ACHN (cell line): ENCODE measurements at regions not wholly inside any gene's neighbourhood (a gene's known extent, or its start where the extent isn't known, plus 50 kb on each side); places are given as distances from the start of the nearest gene placed in this dataset.

Source experiments
- DNase-seq: peaks from one replicate; pipeline ENCODE4 v3.0.0-alpha.2; 2015
- in situ Hi-C: cut with HindIII; loops from 2 replicates; pipeline ENCODE4 v1.10.0; 2017; ENCODE audit warnings: low sequenced_read_pairs, low pct_ligation_motif_present, low pct_unique_long_range_greater_than_20kb

DNA sequence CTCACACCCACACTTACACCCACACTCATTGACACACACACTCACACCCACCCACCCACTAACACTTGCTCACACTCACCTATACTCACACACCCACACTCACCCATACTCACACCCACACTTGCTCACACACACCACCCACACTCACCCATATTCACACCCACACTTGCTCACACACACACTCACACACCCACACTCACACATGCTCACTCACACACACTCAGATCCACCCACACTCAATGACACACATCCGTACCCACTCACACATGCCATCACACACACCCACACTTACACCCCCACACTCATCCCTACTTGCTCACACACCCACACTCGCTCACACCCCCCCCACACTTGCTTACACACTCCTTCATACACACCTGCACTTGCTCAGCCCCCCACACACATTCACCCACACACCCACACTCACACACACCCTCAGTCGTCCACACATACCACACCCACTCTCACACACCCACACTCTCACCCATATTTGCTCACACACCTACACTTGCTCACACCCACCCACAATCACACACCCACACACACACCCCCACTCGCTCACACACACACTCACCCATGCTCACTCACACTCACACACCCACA lies 321.1 kb upstream of the N4BP1 start:
- no peak for DNase-seq
- in situ Hi-C loops = no loop called here

DNA sequence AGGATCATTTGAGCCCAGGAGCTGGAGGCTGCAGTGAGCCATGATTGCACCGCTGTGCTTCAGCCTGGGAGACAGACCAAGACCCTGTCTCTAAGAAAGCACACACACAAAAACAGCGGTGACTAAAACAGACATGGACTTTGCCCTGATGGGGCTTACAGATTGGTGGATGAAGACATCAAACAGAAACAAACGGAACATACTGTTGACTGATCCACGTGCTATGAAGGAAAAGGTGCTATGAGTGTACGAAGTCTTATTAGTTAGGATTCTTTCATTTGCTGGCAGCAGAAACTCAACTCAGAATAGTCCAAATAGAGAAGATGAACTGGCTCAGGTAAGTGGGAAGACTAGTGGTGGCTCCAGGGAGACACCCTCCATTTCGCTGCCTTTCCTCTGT lies 309.8 kb upstream of the N4BP1 start:
- no peak for DNase-seq
- in situ Hi-C loops = no loop called here

DNA sequence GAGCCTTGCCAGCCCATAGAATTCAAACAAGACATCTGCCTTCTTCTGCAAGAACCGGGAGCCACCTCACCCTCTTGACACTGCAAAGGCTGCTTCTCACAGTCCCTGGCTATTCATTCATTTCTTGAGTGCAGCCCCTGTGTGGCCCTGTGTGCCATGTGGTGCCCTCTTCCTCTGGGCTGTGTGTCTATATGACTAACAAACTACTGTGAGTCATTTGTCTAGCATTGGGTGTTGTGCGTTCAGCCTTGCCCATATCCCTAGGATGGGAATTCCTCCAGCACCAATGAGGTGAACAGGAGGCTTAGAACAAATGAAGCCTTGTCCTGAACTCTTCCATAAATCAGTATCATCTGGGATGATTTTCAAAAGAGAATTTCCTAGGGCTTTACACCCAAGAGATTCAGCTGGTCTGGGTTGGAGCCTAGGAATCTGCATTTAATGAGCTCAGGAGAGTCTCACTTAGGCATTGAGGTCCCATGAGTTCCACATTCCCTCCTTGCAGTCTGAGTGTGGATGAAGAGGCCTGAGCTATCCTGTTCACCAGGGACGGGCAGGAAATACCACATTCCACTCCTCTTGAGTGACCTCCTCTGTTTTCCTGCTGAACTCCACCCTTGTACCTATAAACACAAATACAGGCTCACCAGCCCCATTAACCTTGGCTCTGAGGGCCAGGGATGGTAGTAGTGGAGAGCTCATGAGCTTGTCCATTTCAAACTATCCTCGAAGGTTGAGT lies 308.7 kb upstream of the N4BP1 start:
- in situ Hi-C loops = no loop called here

DNA sequence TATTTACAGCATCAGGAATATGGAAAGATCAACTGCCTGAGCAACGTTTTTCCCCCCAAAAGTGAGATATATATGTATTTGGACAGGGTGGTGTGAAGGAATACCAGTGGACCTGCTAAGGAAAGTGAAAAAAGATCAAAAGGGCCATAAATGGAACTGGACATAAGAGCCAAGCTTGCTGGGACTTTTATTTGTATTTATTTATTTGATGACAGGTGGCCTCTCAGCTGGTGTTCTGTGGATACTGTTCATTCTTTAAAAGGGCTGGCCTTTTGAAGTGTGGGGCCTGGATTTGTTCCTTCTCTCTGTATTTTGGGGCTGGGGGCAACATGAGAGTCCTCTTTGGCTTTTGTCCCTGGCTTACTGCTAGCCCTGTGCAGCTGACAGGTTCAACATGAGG lies 306.6 kb upstream of the N4BP1 start:
- DNase-seq = no peak

More for the DNA sequence above, 308.7 kb upstream of the N4BP1 start:
- DNase-seq = peak; percentile 61

DNA sequence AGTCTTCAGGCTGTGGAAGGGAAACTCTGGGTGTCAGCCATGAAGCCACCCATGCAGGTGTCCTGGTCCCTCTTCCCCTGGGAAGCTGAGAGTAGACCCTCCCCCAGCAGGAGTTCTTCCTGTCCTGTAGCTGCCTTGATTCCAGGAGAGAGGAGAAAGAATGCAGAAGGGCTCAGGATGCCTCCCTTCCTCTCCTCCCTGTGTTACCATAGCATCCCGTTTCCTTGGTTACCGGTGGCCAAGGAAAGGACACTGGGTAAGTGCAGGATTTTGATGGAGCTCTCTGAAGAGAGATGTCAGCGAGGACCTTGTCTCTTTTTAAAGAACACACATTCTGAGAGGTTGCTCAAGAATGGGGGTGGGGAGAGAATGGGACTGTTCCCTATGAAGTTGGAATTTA lies 304.1 kb upstream of the N4BP1 start:
- DNase-seq = no peak
- in situ Hi-C loops = no loop called here

More for the DNA sequence above, 306.6 kb upstream of the N4BP1 start:
- in situ Hi-C loops = no loop called here

DNA sequence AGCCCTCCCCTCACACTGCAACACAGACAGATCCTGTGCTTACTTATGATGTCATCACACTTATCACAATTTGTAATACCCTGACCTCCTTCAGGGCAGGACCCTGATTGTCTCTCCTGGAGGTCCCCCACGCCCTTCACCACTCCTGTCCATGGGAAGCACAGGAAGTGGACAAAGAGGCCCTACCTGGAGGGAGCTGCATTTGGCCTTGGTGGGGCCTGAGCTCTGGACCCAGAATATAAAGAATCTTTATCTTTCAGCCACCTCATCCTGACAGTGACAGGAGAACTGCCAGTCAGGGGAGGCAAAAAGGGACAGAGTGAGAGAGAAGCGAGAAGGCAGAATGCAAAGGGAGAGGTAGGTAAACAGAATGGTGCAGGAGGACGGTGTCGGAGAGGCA lies 303.4 kb upstream of the N4BP1 start:
- in situ Hi-C loops = no loop called here
- no peak for DNase-seq

DNA sequence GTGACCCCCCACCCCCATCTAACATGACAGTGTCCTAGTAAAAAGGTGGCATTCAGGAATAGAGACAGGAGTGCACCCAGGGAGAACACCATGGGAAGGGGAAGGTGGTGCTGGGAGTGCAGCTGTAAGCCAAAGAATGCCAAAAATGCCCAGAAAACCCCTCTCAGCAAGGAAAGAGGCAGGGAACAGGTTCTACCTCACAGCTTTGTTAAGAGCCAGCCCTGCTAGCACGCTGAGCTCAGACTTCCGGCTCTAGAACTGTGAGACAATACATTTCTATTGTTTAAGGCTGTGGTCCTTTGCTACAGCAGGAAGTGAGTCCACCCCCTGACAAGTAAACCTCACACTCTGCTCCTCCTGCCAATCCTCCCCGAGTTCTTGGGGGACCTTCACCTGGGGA lies 302.4 kb upstream of the N4BP1 start:
- in situ Hi-C loops = no loop called here
- DNase-seq = no peak

DNA sequence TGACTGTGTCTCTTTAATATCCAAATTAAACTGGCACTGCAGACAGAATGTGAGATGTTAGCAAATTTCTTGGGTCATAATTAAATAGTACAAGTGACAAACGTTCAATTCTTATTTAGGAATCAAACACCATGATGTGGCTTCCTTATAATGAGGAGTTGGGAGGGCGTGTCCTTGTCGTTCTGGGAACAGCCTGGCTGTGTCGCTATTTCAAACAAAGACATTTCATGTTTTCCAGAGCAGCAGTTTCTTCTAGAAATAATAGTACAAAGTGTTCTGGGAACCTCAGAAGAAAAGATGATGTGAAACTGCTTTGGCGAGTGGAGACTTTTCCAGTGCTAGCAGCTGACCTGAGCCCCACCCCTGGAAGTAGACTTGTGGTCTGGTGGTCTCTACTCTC lies 301.7 kb upstream of the N4BP1 start:
- in situ Hi-C loops = no loop called here
- DNase-seq = peak; percentile 33

DNA sequence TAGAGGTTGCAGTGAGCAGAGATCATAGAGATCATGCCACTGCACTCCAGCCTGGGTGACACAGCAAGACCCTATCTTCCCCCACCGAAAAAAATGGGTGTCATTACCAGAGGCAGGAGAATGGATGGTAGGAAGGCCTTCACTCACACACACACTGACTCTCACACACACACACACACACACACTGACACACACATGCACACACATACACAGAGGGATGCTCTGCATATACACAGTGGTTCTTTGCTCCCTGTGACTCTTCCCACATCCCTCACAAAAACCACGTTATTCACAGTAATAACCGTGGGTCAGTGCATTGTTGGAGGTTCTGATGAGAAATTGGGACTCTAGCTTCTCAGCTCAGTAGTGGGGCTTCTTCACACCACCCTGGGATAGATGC lies 300.2 kb upstream of the N4BP1 start:
- in situ Hi-C loops = no loop called here
- no peak for DNase-seq

DNA sequence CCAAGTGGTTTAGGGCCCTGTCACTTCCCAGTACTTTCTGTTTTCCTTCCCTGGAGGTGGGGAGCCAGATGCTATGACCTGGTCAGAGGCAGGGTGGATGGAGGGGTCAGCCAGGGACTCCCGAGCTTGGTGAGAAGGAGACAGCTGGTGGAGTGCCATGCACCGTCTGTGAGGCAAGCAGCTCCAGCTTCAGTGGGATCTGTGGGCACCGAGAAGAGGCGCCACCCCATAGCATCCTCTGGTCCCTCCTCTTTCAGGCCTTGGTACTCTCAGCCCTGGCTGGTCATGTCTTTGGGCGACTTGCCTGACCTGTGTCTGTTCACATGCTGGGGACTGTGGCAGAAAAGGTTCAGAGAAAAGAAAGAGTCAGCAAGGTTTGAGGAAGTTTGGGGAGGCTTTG lies 299.3 kb upstream of the N4BP1 start:
- no peak for DNase-seq
- in situ Hi-C loops = no loop called here

DNA sequence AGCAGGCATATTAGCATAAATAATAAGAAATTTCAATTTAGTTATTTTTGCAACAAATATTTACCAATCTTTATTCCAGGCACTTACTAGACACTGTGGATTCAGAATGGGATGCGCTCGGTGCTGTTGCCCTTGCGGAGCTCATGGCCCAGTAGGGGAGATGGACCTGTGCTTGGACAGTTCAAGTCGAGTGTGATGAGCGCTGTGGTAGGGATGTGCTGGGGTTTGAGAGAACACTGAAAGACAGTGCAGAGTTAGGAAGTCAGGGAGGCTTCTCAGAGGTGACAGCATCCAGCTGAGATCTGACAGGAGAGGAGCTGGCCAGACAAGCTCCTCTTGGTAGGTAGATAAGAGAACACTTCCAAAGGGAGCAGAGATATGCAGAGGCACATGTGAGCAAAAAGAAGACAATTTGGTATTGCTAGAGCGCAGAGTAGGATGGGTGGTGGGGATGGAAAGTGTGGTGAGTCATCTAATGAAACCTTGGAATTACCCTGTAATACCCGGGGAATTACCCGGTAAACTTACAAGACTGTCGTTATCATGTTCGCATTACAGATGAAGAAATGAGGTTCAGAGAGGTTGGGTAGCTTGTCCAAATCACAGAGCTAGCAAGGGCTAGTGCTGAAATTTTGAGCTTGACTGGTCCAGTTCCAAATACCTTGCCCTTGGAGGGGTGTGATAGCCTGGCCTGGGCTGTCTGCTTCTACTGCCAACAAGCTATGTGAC lies 298.1 kb upstream of the N4BP1 start:
- in situ Hi-C loops = no loop called here
- no peak for DNase-seq

DNA sequence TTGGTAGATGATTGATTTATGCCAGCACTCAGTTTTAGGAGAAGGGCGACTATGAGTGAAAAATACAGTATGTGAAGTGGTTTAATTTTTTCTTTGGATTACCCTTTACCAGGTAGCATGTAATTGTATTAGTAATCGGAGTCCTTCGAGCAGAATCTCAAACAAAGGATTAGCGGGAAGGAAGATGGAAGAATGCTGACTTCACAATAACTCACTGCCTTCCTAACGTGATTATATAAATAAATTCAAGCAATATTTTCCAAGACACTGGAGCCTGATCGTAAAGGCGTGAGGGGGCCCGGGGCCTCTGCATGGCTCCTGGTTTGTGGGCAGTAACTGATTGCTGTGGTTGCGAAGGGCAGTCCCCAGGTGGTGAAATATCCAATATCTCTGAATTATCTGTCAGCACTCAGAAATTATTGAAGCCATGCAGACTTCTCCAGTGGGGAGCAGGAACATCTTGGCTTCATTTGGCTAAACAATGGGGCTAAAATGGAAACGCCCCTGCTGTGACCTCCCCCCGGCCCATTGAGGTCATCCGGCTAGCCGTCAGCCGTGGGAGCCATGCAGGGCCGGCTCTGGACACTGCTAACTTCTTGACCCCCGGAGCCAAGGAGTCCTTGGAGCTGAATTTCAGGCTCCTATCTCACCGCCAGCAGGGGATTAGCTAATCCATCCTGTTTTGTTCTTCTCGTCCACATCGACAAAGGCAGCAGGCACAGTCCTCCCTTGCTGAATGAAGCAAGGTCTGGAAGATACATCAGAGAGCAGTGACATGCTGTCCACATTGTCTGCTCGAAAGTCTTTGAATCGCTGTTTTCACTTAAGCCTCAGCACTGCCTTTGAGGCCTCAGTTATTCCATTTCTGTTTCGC lies 295.9 kb upstream of the N4BP1 start:
- DNase-seq = no peak
- in situ Hi-C loops = no loop called here

DNA sequence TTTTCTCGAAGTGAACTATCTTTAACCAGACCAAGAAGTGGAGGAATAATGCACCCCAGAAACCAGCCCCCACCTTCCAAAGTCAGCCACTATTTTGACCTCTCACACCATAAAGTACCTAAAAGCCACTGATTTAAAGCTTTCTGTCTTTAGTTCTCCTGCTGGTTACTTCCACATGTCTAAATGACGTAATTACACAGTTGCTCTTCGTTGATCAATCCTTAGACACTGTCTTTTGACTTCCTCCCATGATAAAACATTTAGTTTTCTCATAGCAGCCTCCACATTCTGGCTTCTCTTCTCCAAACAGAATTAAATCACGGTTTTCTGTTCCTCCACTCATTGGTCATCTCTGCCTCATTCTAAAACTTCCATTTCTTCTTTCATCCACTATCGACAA lies 294.4 kb upstream of the N4BP1 start:
- in situ Hi-C loops = no loop called here
- DNase-seq = no peak

DNA sequence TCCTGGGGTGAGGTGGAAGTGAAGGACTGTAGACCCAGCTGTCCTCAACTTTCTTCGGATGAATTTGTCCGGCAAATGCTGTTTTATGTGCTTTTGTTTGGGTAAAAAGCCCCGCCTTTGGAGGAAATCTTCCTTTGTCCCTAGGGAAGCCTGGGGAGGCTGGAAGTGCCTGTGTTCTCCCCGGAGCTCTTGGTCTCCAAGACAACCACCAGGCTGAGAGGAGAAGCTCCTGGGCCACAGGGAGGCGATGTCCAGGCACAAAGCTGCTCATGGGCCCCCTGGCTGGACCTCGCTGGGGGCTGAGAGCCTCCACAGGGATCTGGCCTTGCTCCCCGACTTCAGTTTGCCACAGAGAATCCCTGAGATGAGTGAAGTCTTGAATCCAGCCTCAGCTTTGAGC lies 293.1 kb upstream of the N4BP1 start:
- in situ Hi-C loops = no loop called here
- DNase-seq = no peak

DNA sequence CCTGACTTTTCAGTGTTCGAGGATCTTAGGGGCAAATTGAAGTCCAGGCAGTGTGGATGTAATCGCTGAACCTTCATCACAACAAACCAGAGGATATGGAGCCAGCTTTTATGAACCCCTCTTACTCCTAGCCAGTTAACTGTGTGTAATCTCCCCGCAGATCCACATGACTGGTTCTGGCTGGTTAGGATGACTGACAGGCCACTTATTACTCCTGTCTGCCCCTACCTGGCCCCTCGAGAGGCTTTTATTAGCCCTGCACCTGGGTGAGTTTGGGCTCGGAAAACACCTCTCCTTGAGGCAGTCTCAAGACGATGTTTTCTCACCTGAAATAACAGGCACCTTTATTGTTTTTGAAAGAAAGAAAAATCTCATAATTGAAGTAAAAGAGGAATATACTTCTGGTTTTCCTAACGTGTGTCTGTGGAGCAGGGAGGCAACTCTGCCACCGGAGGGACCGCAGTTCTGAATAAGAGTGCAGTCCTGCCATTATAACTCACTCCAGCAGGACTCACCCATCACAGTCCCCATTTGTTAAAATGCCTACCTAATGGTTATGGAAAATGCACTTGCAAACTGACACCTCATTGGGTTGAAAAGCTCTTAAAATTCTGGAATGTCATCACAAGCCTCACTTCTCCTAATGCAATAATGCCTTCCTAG lies 291.9 kb upstream of the N4BP1 start:
- in situ Hi-C loops = no loop called here
- peak; percentile 41 for DNase-seq

DNA sequence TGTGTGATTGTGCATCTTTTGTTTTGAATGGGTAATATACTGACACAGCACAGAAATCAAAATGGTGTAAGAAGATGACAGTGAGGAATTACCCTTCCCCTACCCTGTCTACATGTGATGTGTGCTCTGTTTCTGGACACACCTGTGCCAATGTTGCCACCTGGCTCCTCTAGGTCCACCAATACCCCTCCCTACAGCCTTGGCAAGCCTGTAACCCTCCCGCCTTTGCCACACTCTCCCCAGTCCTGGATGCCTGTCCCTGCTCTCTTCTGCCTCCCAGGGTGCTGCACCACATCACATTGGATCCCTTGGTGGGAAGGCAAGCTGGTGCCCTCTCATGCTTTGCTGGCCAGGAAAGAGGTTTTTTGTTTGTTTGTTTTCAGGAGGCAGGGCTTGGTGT lies 289.5 kb upstream of the N4BP1 start:
- in situ Hi-C loops = no loop called here
- no peak for DNase-seq

DNA sequence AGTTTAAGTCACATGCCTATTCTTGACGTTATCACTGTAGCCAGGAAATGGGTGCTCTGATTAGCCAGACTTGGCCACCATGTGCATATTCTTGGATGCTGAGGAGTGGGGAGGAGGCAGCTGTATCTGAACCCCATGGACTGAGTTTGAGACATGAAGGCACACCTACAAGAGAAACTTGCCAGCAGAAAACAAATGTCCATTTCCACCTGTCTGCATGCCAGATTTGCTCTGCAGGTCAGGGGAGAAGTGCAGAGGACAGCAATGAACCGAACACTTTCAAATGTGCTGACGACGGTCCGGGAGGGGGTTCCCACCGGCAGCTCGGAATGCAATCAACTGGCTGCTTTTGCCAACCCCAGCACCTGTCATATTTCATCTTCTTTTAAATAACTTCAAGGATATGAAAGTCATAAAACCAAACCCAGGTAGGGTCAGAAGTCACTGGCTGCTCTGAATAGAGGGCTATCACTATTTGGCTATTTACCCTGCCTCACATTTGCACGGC lies 287.8 kb upstream of the N4BP1 start:
- in situ Hi-C loops = no loop called here

DNA sequence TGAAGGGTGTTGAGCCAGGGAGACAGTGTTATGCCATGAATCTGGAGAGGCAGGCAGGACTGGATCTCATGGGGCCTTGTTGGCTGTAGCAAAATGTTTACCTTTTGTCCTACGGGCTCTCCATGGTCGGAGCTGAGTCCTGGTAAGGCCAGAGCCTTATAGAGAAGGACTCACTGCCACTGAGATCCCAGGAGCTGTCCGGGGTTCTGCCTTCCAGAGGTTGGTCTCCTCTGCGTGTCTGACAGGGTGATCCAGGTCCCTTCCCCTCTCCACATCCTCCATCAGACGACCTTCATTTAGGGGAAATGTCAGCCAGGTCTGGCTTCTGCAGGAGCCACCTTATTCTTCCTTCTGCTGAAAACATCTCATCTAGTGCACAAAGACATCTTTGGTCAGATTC lies 285.2 kb upstream of the N4BP1 start:
- no peak for DNase-seq
- in situ Hi-C loops = no loop called here

More for the DNA sequence above, 287.8 kb upstream of the N4BP1 start:
- DNase-seq = no peak
